ENCODE measurements at regions not wholly inside any gene's neighbourhood (a gene's known extent, or its start where the extent isn't known, plus 50 kb on each side); places are given as distances from the start of the nearest gene placed in this dataset.
"Not testable (repeated sequence)": the region's sequence is repeated elsewhere in the genome, so short reads cannot be mapped to it uniquely, and the experiment has no call there.

- DNase-seq (ENCODE audit: low read depth, low spot score): no peak
- H3K27ac ChIP-seq: no peak overlapping the region
Observed at GRCh38 chr18:70758780-70759179, 469.9 kb downstream of the SOCS6 start.

- no peak overlapping the region for H3K27ac ChIP-seq
- no peak for DNase-seq (ENCODE audit: low read depth, low spot score)
Observed at GRCh38 chr18:70754486-70754885, 465.6 kb downstream of the SOCS6 start.

DNA sequence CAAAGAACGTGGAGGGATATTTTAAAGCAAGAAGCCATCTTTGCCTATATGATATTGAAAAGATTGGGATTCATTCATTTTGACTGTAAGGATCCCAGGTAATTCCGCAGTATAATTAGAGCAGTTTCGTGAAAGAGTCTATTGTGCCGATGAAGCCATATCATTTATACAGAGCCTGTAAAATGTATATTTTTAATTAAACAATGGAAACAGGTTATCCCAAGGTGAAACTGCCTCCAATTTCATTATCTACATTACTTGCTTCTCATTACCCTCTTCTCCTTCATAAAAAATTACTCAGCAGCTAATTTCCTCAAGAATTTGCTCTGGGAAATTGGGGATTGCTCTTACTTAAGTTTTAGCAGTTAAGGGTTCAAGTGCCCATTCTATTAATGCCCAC lies 444.1 kb downstream of the SOCS6 start:
- no peak overlapping the region for H3K27ac ChIP-seq
- DNase-seq (ENCODE audit: low read depth, low spot score): no peak

GRCh38 chr18:70732188-70732587 lies 443.3 kb downstream of the SOCS6 start:
- DNase-seq (ENCODE audit: low read depth, low spot score): no peak
- no peak overlapping the region for H3K27ac ChIP-seq

DNA sequence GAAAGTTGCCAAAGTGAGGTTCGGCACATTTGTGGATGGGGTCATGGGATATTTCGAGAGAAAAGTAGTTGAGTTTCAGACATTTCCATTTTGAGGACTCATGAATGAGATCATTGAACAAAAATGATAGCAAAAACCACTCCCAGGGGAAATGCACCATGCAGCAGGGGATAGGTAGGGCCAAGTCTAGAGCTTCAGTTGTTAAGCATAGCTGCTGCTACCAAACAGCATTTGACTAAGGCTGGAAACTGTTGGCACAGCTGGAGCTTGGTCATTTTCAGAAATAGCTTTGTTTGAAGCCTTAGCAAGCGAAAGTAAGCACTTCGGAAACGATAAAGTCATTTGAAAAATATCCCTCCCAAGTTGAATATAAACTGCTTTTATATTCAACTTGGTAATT lies 431.8 kb downstream of the SOCS6 start:
- DNase-seq (ENCODE audit: low read depth, low spot score): no peak
- H3K27ac ChIP-seq: no peak overlapping the region

DNA sequence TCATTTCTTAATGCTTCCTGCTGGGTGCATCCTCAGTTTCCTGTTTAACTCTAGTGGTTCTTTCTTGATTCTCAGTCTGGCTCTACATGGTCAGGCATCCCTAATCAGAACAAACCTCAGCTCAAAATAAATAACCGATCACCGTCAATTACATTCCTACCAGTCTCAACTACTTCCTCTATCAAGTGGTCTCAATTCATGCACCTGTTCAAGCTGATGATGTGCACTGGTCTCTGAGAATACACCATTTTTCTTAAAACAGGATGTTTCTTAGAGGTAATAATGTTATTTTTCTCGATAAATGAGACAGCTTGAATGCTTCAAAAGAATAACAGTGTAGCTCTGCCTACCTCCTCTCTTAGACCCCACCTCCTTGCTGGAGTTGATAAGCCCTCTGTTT lies 420.9 kb downstream of the SOCS6 start:
- H3K27ac ChIP-seq: no peak overlapping the region
- no peak for DNase-seq (ENCODE audit: low read depth, low spot score)

DNA sequence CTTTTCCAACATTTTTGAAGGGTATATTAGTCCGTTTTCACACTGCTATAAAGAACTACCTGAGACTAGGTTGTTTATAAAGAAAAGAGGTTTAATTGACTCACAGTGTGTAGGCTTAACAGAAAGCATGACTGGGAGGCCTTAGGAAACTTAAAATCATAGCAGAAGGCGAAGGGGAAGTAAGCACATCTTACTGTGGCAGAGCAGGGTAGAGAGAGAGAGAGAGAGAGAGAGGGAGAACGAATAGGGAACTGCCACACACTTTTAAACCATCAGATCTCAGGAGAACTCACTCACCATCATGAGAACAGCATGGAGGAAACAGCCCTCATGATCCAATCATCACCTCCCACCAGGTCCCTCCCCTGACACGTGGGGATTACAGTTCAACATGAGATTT lies 420.3 kb downstream of the SOCS6 start:
- DNase-seq (ENCODE audit: low read depth, low spot score): no peak
- H3K27ac ChIP-seq: no peak overlapping the region

- DNase-seq (ENCODE audit: low read depth, low spot score): no peak
- H3K27ac ChIP-seq: no peak overlapping the region
Observed at GRCh38 chr18:70705831-70706416, 417.1 kb downstream of the SOCS6 start.

DNA sequence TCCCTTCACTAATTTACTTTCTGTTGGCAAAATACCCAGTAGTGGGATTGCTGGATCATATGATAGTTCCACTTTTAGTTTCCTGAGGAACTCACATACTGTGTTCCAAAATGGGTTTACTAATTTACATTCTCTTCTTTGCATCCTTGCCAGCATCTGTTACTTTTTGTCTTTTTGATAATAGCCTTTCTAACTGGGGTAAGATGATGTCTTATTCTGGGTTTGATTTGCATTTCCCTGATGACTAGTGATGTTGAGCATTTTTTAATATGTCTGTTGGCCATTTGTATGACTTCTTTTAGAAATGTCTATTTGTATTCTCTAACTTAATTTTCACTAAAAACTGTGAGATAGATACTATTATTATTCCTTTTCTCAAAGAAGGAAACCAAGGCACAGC lies 411.7 kb downstream of the SOCS6 start:
- DNase-seq (ENCODE audit: low read depth, low spot score): no peak
- H3K27ac ChIP-seq: no peak overlapping the region

DNA sequence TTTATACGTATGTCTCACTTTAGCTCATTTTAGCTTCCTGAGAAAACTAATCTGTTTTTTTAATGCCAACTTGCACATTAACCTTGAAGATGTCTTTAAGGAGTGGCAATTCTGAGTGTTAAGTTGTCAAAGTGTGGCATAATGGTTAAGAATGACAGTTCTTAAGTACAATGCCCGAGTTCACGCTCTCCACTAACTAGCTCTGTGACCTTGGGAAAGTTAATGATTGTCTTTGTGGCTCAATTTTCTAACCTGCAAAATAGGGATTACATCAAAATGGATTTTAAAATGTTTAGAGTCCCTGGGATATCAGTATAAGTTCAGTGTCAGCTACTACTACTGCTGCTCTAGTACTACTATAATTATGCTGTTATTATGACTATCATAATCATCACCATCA lies 409.7 kb downstream of the SOCS6 start:
- no peak overlapping the region for H3K27ac ChIP-seq
- DNase-seq (ENCODE audit: low read depth, low spot score): no peak

DNA sequence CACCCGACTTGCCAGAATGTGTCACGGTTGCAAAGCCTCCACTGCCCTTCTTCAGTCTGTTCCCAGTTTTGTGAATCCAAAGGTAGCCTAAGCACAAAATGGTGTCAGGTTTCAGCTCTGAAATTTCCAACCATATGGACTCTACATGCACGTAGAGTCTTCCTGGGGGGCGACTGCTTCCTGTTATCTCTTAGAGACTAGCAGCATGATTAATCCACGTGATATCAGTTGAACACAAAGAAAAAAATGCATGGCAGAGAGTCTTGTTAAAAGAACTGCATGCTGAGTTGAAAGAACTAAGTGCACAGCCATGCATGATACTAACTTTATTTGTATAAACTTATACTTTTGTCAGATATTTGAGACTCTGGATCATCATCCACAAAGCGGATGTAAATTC lies 404.4 kb downstream of the SOCS6 start:
- DNase-seq (ENCODE audit: low read depth, low spot score): no peak
- no peak overlapping the region for H3K27ac ChIP-seq

DNA sequence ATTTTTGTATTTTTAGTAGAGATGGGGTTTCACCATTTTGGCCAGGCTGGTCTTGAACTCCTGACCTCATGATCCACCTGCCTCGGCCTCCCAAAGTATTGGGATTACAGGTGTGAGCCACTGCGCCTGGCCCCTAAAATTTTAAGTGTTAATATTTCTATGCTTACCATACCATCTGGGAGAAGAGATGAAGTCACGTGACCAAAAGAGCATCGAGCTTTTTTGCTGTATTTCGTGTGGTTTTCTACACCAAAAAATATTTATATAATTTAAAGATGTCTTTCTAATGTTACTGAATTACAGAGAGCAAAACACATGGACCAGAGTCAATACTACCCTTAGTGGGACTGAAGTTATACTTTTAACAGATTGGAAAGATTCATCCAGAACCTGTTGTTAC lies 400.9 kb downstream of the SOCS6 start:
- not testable (repeated sequence) for H3K27ac ChIP-seq; DNase-seq (ENCODE audit: low read depth, low spot score)

GRCh38 chr18:70688286-70688685 lies 399.4 kb downstream of the SOCS6 start:
- H3K27ac ChIP-seq: no peak overlapping the region
- DNase-seq (ENCODE audit: low read depth, low spot score): no peak

- DNase-seq (ENCODE audit: low read depth, low spot score): no peak
- H3K27ac ChIP-seq: no peak overlapping the region
Observed at GRCh38 chr18:70684821-70685220, 396.0 kb downstream of the SOCS6 start.

DNA sequence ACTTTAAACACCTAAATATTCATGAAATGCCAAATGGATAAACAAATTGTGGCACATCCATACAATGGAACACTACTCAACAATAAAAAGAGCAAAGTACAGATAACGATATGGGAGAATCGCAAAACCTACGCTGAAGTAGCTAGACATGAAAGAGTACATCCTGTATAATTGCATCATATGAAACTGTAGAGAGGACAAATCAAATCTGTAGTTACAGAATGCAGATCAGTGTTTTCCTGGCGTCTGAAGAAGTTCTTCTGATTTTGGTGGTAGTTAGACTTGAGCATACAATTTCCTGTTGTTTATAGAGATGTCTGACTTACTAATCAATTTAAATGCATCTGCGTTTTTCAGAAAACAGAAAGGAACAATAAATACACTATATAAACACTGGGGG lies 394.4 kb downstream of the SOCS6 start:
- H3K27ac ChIP-seq: no peak overlapping the region
- DNase-seq (ENCODE audit: low read depth, low spot score): no peak

GRCh38 chr18:70674896-70675295 lies 386.1 kb downstream of the SOCS6 start:
- no peak for DNase-seq (ENCODE audit: low read depth, low spot score)
- no peak overlapping the region for H3K27ac ChIP-seq

- no peak for DNase-seq (ENCODE audit: low read depth, low spot score)
- no peak overlapping the region for H3K27ac ChIP-seq
Observed at GRCh38 chr18:70673831-70674230, 385.0 kb downstream of the SOCS6 start.

GRCh38 chr18:70672581-70672980 lies 383.7 kb downstream of the SOCS6 start:
- no peak for DNase-seq (ENCODE audit: low read depth, low spot score)
- H3K27ac ChIP-seq: no peak overlapping the region

DNA sequence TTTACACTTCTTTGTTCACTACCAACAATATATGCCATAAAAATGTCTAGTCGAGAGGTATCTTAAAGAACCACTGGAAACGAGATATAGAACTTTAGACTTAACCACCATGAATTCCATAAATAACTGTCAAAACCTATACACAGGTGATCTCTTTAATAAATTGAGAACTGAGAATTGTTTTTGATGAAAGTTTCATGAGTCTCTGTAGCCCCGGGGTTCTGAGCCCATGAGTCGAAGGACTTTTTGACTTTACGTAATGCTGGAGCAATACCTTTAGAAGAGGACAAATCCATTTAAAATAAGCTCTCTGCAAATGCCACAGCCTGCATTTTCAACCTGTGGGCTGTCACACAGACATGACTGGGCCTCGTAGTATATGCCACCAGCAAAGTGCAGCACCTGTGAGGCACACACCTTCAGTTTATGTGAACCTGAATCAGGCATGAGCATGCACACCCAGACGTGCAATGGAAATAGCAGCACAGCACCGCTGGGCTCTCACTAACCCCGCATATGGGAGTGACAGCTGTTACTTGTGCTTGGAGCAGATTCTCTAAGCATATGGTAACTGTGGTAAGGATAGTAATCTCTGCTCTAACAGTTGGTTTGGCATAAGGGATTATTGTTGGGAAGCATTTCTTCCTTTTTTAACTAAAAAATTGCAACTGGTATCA lies 383.2 kb downstream of the SOCS6 start:
- H3K27ac ChIP-seq: no peak overlapping the region
- DNase-seq (ENCODE audit: low read depth, low spot score): no peak

DNA sequence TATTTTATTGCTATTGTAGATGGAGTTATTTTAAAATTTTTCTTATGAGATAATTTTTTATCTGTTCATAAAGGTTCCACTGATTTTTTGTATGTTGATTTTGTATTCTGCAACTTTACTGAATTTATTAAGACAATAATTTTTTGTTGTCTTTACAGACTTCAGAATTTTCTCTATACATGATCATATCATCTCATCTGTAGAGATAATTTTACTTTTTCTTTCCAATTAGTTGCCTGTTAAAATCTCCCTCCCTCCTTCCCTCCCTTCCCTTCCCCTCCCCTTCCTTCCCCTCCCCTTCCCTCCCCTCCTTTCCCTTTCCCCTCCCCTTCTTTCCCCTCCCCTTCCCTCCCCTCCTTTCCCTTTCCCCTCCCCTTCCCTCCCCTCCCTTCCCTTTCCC lies 378.1 kb downstream of the SOCS6 start:
- DNase-seq (ENCODE audit: low read depth, low spot score): no peak
- H3K27ac ChIP-seq: no peak overlapping the region

GRCh38 chr18:70663141-70663540 lies 374.3 kb downstream of the SOCS6 start:
- no peak for DNase-seq (ENCODE audit: low read depth, low spot score)
- no peak overlapping the region for H3K27ac ChIP-seq

DNA sequence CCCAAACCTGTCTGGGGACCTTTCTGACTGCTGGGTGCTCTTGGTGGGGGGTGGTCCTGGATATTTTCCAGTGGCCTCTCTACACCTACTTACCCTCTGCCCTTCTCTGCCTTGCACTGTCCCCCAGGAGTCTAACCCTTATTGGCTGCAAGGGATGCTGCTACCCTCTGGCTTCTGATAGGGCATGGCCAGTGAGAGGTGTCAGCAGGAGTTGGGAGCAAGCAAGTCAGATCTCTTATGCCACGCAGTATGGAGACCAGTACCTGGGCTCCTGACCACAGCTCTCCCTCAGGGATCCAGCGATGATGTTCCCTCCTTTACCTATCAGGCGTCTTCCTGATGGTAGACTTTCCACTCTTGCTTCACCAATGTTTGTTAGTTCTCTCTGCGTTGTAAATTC lies 373.7 kb downstream of the SOCS6 start:
- no peak overlapping the region for H3K27ac ChIP-seq
- DNase-seq (ENCODE audit: low read depth, low spot score): no peak

Measured in epithelial cell of prostate (primary cell).